Adrenal gland (tissue), 5 donors: ENCODE measurements at regions not wholly inside any gene's neighbourhood (a gene's known extent, or its start where the extent isn't known, plus 50 kb on each side); places are given as distances from the start of the nearest gene placed in this dataset.

ENCODE experiments used
- CTCF ChIP-seq, 6 experiments: fragments of 450-650 bp in 4 of 6; fragments of 200-600 bp in 2 of 6; sonication (generic) in 1 of 6; IDR thresholded peaks; 1 replicate in 5 of 6; 2 replicates in 1 of 6; pipeline versions ENCODE4 v1.5.1 to v1.8.0; 2016 to 2021; ENCODE audit warnings: antibody characterized with exemption in 6 of 6, mild to moderate bottlenecking in 2 of 6, moderate library complexity in 1 of 6
- POLR2A ChIP-seq, 2 donors: fragments of 450-650 bp; IDR thresholded peaks; one replicate each; pipeline ENCODE4 v1.6.1; 2017; ENCODE audit warnings: antibody characterized with exemption in 2 of 2, mild to moderate bottlenecking in 2 of 2, moderate library complexity in 1 of 2
- donor health status: DM: no; HTN: no; CAD: no.

GRCh38 chr2:133816037-133816436 is 247.8 kb upstream of the NCKAP5 start:
- TF ChIP-seq CTCF (IDR thresholded peaks at IDR 0.05) (no peak), POLR2A (IDR thresholded peaks at IDR 0.05) (no peak)
